MM.1S (cell line): ENCODE measurements at regions not wholly inside any gene's neighbourhood (a gene's known extent, or its start where the extent isn't known, plus 50 kb on each side); places are given as distances from the start of the nearest gene placed in this dataset.

Source experiments
- DNase-seq: peaks from one replicate; pipeline ENCODE4 v3.0.0-alpha.2; 2015
- H2AFZ ChIP-seq: fragments of 300-600 bp; sonication (generic); 2 replicates; pipeline ENCODE4 v1.6.0; 2016; ENCODE audit warnings: antibody characterized with exemption, low read length
- H3F3A ChIP-seq: fragments of 300-600 bp; sonication (generic); 2 replicates; pipeline ENCODE4 v1.6.1; 2016; ENCODE audit warnings: mild to moderate bottlenecking, antibody characterized with exemption, low read length, moderate library complexity, mixed read lengths; ENCODE audit not compliant: insufficient read depth
- H3K27ac ChIP-seq: fragments of 300-600 bp; sonication (generic); 2 replicates; pipeline ENCODE4 v1.5.1; 2016; ENCODE audit warnings: mild to moderate bottlenecking, low read length
- H3K27me3 ChIP-seq: fragments of 300-600 bp; sonication (generic); replicated peaks from 2 replicates; pipeline ENCODE4 v1.6.0; 2016; ENCODE audit warnings: low read length; ENCODE audit not compliant: insufficient read depth
- H3K36me3 ChIP-seq: fragments of 300-600 bp; sonication (generic); replicated peaks from 2 replicates; pipeline ENCODE4 v1.6.1; 2016; ENCODE audit warnings: mild to moderate bottlenecking, low read length, mixed read lengths; ENCODE audit not compliant: insufficient read depth
- H3K4me1 ChIP-seq: fragments of 300-600 bp; sonication (generic); 2 replicates; pipeline ENCODE4 v1.6.1; 2016; ENCODE audit warnings: low read length, mixed read lengths
- H3K4me2 ChIP-seq: fragments of 300-600 bp; sonication (generic); 2 replicates; pipeline ENCODE4 v1.6.0; 2016; ENCODE audit warnings: low read depth, low read length
- H3K4me3 ChIP-seq: fragments of 300-600 bp; sonication (generic); 2 replicates; pipeline ENCODE4 v1.5.1; 2016; ENCODE audit warnings: low read length, mixed read lengths
- H3K79me2 ChIP-seq: fragments of 300-600 bp; sonication (generic); 2 replicates; pipeline ENCODE4 v1.6.1; 2016; ENCODE audit warnings: mixed run types, low read length, mixed read lengths
- H3K9ac ChIP-seq: fragments of 300-600 bp; sonication (generic); 2 replicates; pipeline ENCODE4 v1.6.1; 2016; ENCODE audit warnings: low read length, mixed read lengths
- H3K9me2 ChIP-seq: fragments of 300-600 bp; sonication (generic); replicated peaks from 2 replicates; pipeline ENCODE4 v1.6.1; 2016; ENCODE audit warnings: mild to moderate bottlenecking, low read length, mixed read lengths; ENCODE audit not compliant: insufficient read depth
- H3K9me3 ChIP-seq: fragments of 300-600 bp; sonication (generic); replicated peaks from 2 replicates; pipeline ENCODE4 v1.6.1; 2016; ENCODE audit warnings: mild to moderate bottlenecking, low read length, mixed read lengths; ENCODE audit not compliant: insufficient read depth
- H4K20me1 ChIP-seq: fragments of 300-600 bp; sonication (generic); 2 replicates; pipeline ENCODE4 v1.6.1; 2016; ENCODE audit warnings: mild to moderate bottlenecking, low read length, moderate library complexity, mixed read lengths; ENCODE audit not compliant: insufficient read depth
- CTCF ChIP-seq: fragments of 300-600 bp; sonication (generic); IDR thresholded peaks from 2 replicates; pipeline ENCODE4 v1.5.1; 2016; ENCODE audit warnings: antibody characterized with exemption, low read length, mixed read lengths
- EZH2 ChIP-seq: fragments of 300-600 bp; sonication (generic); optimal IDR thresholded peaks from 2 replicates; pipeline ENCODE3; 2017; ENCODE audit warnings: low read depth, mild to moderate bottlenecking, antibody characterized with exemption, low read length, mixed read lengths
- EZH2phosphoT487 ChIP-seq: fragments of 300-600 bp; sonication (generic); IDR thresholded peaks from 2 replicates; pipeline ENCODE4 v1.6.1; 2018; ENCODE audit warnings: antibody characterized with exemption, low read length

DNA sequence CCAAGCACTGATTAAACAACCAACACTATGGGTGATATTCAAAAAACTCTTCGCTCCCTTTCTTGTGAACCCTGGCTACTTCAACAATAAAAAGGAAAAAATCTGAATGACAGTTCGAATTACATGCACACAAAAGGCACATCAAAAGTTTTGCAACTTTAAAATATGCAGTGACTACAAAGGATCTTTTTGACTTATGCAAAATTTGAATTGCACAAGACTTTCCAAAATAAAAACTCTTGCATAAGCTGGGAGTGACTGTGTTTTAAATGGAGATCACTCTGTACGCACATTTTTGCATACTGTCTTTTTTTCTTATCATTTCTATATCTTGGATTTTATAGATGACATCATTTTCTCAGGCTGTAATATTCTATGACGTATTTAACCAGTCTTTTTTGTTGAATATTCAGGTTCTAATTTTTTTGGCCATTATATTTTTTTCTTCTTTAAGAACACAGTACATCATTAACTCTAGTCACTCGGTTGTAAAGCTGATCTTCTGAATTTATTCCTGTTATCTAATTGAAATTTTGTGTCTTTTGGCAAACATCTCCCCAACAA, 667.6 kb upstream of the TBX3 start:
- Histone ChIP-seq H3K27me3 (no peaks in the 10 kb centered on the region), H3K27ac (no peak overlapping the region), H3K79me2 (no peaks in the 10 kb centered on the region), H3K9me2 (no peaks in the 10 kb centered on the region), H3F3A (no peaks in the 10 kb centered on the region), H3K36me3 (no peaks in the 10 kb centered on the region), H3K9ac (no peak overlapping the region), H4K20me1 (no peaks in the 10 kb centered on the region), H2AFZ (no peak overlapping the region), H3K4me3 (no peak overlapping the region), H3K9me3 (no peaks in the 10 kb centered on the region), H3K4me2 (no peak overlapping the region), H3K4me1 (no peaks in the 10 kb centered on the region)
- no peak for DNase-seq
- TF ChIP-seq EZH2phosphoT487, result no peak
- TF ChIP-seq EZH2, result no peak
- no peak for TF ChIP-seq CTCF

- no peak for DNase-seq
- Histone ChIP-seq H3K9ac (no peak overlapping the region), H4K20me1 (no peaks in the 10 kb centered on the region), H3K4me3 (no peak overlapping the region), H3K27ac (no peak overlapping the region), H3K4me2 (no peak overlapping the region), H3K36me3 (no peaks in the 10 kb centered on the region), H3K79me2 (no peaks in the 10 kb centered on the region), H3F3A (no peaks in the 10 kb centered on the region), H2AFZ (no peak overlapping the region), H3K4me1 (no peaks in the 10 kb centered on the region), H3K9me3 (no peaks in the 10 kb centered on the region), H3K27me3 (no peaks in the 10 kb centered on the region), H3K9me2 (no peaks in the 10 kb centered on the region)
- TF ChIP-seq CTCF (no peak), EZH2 (no peak), EZH2phosphoT487 (no peak)
These were observed 665.7 kb upstream of the TBX3 start for GRCh38 chr12:115349711-115350110.

DNA sequence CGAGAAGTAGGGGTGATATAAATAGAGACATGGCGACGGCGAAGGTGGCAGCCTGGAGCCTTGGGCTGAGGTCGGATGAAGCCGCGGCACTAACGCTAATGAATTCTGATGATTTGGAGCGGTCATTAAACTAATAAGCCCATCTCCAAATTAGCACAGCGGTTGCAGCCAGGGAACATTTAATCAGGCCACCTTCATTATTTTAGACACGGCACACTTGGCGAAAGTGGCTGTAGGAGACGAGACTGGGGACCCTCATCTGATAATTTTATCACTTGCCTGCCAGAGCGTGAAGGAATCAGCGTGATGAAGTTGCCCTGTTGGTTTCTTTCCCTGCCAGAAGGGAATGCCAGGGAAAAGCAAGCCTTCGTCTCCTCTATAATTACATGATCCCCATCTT, 664.3 kb upstream of the TBX3 start:
- Histone ChIP-seq H3K4me2 (no peak overlapping the region), H3K4me3 (no peak overlapping the region), H3K9me3 (no peaks in the 10 kb centered on the region), H3K79me2 (no peaks in the 10 kb centered on the region), H4K20me1 (no peaks in the 10 kb centered on the region), H3K4me1 (no peaks in the 10 kb centered on the region), H3K36me3 (no peaks in the 10 kb centered on the region), H3F3A (no peaks in the 10 kb centered on the region), H3K9me2 (no peaks in the 10 kb centered on the region), H3K9ac (no peak overlapping the region), H3K27ac (no peak overlapping the region), H2AFZ (no peak overlapping the region), H3K27me3 (no peaks in the 10 kb centered on the region)
- no peak for TF ChIP-seq CTCF
- TF ChIP-seq EZH2phosphoT487, result no peak
- no peak for DNase-seq
